ENCODE measurements at regions not wholly inside any gene's neighbourhood (a gene's known extent, or its start where the extent isn't known, plus 50 kb on each side); places are given as distances from the start of the nearest gene placed in this dataset.

DNA sequence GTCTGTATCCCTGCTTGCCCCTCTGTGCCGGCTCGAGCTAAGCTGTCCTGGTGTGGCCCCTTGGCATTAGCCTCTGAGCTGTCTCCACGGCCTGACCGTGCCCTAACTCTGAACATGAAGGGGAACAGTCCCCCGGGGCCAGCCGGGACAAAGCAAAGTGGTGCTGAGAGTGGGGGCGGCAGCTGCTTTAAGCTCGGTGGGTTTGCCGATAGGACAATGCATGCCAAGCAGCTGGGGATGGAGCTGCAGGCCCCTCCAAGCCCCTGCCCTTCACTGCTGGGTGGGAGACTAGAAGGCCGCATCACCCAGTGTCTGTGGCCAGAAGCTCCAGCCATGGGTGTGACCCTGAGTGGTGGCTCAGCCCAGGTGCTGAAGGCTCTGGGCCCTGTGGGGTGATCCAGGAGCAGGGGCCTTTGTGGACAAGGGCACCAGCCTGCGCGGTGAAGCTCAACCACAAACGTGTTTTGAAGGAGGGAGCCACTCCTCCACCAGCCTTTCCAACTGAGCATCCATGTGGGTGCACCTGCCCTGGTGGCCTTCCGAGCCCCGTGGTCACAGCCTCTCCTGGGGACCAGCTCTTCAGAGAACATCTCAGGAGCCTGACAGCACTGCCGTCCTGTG is 242.5 kb downstream of the ERMARD start:
- intact Hi-C loops (cut with DNase I): no loop called here
- ATAC-seq (ENCODE audit: poor library complexity) (no peak), DNase-seq (no peak)

DNA sequence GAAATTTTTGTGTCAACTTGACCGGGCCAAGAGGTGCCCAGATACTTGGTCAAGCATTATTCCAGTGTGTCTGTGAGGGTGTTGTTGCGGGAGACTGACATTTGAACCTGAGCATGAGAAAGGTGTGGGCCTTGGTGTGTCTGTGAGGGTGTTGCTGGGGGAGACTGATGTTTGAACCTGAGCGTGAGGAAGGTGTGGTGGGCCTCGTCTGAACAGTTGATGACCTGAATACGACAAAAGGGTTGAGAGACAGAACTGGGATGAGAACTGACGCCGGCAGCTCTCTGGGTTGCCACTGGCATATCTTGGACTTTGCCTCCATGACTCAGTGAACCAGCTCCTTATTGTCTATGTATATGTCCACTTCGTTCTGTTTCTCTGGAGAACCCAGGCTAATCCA is 240.5 kb downstream of the ERMARD start:
- intact Hi-C loops (cut with DNase I): no loop called here

DNA sequence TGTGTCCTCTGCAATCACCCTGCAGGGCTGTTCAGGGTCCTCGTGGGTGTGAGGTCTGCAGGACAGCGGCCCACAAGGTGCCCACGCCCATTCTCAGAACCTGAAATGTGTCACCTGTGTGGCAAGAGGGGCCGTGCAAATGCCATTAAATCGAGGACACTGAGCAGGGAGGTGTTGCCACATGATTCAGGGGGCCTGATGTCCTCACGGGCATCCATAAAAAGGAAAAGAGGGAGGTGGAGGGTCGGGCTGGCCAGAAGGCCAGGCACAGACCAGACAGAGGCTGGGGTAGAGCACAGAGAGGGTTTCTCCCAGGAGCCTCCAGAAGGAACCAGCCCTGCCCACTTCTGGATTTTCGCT is 239.6 kb downstream of the ERMARD start:
- intact Hi-C loops (cut with DNase I): no loop called here
- ATAC-seq (ENCODE audit: poor library complexity): no peak
- DNase-seq: no peak

More for the DNA sequence above, 240.5 kb downstream of the ERMARD start:
- ATAC-seq (ENCODE audit: poor library complexity) (no peak), DNase-seq (no peak)

DNA sequence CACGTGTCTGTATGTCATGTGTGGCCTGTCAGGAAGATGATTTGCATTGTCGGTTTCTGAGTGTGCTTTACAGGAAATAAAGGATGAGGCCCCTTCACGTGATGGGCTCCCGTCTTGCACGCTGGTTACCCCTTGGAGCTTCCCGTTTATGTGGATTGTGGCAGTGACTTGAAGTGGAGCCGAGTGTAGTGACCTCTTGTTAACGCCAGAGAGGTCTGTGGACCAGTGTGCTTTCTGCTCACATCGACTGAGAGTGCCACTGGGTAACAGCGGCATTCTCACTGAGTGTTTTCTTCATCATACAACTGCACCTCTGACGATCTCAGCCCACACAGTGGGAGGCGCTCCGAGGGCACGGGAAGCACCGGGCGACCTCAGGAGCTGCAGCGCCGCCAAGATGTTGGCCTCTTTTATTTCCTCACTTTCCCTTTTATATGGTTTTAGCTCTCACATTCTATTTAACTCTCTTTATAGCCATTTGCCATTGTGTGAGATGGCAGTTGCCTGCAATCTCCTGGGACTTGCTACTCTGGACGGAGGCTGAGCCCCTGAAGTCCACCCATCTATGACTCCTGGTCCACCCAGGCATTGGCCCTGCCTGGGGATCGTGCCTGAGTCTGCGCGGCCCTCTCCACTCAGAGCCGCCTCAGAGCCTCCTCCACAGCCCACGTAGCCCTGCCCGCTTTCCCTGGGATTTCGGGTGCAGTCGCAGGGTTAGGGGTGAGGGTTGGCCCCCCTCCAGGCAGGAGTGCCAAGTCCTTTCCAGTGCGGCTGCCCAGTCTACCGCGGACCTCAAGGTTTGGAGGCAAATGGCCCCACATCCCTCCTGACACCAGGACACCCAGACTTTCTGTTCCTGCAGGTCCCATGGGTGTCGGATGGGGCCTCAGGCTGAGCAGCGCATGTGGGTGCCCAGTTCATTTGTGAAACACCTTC is 238.9 kb downstream of the ERMARD start:
- DNase-seq (peak; percentile 38), ATAC-seq (ENCODE audit: poor library complexity) (no peak)
- intact Hi-C loops (cut with DNase I): no loop called here

DNA sequence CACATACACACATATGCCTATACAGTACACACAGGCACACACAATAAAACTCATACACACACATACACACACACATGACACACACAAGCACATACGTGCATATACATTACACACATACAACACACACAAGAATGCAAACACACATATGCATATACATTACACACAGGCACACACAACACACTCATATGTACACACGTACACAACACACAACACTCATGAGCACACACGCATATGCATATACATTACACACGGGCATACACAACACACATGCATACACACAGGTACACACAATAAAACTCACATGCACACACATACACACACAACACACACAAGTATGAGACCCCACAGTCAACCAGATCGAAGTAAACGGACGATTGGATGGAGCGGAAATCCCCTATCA is 238.2 kb downstream of the ERMARD start:
- no peak for ATAC-seq (ENCODE audit: poor library complexity)
- intact Hi-C loops (cut with DNase I): no loop called here
- DNase-seq: no peak

DNA sequence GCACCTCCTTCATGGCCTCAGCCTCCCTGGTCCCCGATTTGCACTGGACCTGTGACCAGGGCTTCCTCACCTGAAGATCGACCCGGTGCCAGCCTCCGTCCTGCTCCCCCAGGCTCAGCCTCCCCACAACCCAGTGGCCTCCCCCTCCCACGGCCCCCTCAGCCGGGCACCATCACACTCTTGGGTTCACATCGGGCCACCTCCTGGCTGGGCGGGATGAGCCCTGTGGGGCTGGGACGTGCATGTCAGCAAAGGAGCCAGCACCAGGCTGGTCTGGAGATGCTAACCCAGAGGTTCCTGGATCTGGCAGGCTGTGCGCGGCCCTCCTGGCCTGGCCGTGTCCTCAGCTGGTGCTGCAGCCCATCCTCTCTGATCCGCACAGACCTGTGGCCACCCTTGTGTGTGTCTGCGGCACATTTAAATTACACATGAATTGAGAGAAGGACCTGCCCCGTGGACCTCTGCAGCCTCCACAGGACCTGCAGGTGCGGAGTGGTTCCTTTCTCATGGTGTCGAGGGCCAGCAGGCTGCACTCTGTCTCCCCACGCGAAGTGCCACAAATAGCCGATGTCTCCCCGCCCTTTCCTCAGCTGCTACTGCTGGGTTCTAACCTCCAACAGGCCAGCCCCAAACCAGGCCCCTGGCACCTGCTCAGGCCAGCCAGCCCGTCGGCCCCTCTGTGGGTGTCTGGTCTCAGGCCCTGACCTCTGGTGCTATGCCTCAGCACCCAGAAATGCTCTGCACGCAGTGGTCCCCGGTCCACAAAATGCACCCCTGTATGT is 237.5 kb downstream of the ERMARD start:
- ATAC-seq (ENCODE audit: poor library complexity): no peak
- DNase-seq: peak; percentile 35
- intact Hi-C loops (cut with DNase I): no loop called here

DNA sequence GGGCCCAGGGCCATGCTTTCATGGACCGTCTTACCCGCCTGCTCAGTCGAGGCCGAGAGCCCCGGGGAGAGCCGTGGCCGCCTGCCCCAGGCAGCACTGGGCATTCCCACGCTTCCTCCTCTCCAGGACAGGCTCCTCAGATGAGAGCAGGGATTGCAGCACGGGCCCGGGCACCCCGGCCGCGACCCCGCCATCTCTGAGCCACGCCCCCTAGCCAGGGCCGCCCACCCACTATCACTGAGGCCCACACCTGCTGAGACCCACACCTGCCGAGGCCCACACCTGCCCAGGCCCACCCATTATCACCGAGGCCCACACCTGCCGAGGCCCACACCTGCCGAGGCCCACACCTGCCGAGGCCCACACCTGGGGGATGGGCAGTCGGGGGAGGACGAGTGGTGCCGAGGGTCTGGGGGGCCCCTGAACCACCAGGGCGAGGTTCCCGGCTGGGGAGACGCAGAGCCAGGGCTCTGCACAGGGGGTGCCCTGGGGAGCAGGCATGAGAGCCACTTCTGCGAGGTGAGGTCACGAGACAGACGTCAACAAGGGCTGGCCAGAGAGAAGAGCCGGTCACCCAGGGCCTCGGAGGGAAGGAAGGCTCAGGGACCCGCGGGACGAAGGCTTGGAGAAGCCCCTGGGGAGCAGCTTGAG is 235.6 kb downstream of the ERMARD start:
- intact Hi-C loops (cut with DNase I): no loop called here
- DNase-seq: no peak
- ATAC-seq (ENCODE audit: poor library complexity): no peak

DNA sequence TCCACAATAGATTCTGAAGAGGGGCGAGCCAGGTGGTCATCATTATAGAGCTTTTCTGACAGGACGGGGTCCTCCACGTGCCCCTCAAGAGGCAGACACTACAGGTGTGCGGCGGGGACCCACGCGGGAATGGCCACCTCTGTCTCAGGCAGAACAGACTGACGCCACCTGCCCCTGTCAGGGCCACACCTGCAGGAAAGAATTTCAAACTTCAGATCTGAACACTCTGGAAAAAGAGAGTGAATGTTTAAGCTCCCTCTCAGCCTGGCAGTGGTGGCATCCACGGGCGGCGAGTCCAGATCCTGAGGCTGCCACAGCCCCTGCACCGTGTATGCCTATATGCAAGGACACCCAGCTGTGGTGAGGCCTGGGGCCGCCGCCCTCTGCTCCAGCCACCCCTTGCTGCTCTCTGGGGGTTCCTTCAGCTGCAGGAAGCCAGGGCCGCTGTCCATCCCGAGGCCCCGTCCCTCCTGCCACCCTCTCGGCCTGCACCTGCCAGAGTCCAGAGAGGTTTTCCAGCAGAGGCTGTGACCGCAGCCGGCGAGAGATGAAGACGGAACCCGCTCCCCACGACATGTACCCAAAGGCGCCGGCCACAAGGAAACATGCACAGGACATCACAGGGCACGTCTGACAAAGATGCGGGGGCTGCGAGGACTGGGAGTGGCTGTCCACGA is 234.9 kb downstream of the ERMARD start:
- DNase-seq: no peak
- ATAC-seq (ENCODE audit: poor library complexity): no peak
- intact Hi-C loops (cut with DNase I): no loop called here

DNA sequence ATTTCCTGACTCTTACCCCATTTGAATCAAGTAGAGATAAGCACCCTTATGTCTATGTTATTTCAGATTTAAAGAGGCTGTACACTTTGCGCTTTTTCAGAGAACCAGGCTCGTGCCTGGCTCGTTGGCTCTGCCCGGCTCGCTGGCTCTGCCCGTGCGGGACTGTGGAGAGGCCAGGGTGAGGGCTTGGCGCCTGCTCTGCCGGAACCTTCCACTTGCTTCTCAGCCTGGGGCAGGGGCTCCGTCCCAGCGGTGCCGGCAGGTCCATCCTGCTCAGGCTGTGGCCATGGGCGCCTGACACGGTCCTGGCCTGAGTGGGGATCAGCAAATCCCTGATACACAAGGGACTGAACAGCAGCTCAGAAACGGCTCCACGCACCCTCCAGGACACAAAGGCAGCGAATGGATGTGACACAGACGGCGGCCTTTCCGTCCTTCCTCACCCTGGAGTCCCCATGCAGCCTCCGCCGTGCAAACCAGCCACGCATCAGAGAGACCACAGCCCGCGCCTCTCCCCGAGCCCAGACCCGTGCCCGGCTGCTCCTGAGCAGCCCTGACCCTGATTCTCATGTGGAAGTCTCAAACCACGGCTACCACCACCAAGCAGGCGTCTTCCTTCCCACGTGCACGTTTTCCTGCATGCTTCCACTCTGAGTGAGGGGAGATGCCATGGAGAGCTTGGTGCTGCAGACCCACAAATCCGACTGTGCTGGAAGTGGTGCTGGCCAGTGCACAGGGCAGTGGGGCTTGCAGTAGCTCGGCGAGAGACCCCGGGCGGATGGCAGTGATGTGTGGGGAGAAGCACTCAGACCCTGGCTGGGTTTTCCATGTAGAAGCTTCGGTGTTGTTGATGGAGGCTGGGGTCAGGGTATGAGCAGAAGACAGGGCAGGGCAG is 233.9 kb downstream of the ERMARD start:
- ATAC-seq (ENCODE audit: poor library complexity) (no peak), DNase-seq (peak; percentile 23)

DNA sequence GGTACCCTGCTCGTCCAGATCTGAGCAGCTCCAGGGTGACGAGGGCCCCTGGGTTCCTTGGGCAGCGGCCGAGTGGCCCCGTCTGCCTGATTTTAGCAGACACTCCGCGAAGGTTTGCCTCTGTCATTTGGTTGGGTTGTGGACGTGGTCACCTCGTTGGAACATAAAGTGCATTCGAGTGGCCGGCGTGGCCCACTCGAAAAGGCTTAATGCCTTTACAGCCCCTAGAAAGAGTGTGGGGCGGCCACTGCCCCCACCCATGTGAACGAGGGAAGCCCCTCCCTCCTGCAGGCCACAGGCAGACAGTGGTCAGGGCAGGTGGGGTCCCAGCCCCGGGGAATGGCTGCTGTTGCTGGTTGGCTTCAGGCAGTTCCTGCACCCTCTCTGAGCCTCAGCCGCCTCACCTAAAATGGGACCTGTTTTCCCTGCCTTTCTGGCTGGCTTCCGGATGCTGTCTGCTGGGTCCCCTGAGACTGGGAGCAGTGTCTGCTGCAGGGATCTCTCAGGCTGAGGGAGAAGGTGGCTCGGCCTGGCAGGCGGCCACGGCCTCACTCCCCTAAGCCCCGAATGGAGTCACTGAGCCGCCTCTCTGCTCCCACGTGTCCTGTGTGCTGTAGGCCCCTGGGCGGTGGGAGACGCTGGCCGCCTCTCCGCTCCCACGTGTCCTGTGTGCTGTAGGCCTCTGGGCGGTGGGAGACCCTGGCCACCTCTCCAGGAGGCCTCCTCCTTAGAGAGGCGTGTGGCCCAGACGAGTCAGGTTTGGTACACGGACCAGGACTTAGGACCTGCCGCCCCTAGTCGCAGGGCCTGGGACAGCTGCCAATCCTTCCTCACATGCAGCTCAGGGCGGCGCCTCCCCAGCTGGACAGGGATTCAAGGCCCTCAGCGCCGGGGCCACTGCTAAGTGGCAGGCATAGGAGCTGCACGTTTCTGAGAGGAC is 233.0 kb downstream of the ERMARD start:
- intact Hi-C loops (cut with DNase I): no loop called here

More for the DNA sequence above, 233.9 kb downstream of the ERMARD start:
- intact Hi-C loops (cut with DNase I): no loop called here

DNA sequence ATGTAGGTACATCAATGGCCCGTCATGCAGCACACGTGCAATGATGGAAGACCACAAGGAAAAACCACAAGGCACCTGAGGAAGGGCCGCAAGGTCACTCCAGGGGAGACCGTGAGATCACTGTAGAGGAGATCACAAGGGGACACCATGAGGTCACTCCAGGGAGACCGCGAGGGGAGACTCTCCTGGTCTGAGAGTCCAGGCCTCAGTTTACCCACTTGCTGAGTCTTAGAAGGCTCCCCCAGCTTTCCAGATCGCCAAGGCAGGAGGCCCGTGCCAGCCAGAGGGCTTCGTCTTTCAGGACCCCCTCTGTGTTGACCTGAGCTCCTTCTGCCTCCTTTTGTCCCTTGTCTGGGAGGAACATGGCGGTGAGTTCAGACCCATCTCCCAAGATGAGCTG is 232.2 kb downstream of the ERMARD start:
- no peak for ATAC-seq (ENCODE audit: poor library complexity)
- peak; percentile 24 for DNase-seq
- intact Hi-C loops (cut with DNase I): no loop called here

More for the DNA sequence above, 233.0 kb downstream of the ERMARD start:
- ATAC-seq (ENCODE audit: poor library complexity) (no peak), DNase-seq (peak; percentile 40)

DNA sequence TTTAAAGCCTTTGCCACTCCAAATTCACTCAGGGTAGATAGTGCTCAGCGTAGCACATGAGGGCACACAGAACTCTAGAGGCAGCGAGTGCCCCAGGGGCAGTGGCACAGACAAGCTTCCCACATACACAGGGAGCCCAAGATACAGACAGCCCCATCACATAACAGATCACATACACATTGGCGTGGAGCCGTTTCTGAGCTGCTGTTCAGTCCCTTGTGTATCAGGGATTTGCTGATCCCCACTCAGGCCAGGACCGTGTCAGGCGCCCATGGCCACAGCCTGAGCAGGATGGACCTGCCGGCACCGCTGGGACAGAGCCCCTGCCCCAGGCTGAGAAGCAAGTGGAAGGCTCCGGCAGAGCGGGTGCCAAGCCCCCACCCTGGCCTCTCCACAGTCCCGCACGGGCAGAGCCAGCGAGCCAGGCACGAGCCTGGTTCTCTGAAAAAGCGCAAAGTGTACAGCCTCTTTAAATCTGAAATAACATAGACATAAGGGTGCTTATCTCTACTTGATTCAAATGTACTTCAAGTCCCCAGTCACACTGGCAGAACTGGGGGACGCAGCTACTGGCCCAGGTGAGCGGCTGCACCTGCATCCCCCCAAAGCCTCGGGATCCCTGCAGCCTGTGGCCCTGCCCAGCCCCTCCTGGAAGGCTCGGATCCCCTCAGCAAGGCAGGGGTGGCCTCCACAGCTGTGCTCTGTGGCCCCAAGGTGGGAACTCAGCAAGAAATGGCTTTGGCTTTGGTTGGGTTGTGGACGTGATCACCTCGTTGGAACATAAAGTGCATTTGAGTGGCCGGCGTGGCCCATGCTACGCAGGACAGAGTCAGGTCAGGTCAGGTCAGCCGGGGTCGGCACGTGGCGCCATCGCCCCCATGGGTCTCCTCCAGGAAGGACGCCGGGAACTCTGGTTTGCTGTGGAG is 231.3 kb downstream of the ERMARD start:
- ATAC-seq (ENCODE audit: poor library complexity): no peak
- DNase-seq: no peak
- intact Hi-C loops (cut with DNase I): no loop called here

DNA sequence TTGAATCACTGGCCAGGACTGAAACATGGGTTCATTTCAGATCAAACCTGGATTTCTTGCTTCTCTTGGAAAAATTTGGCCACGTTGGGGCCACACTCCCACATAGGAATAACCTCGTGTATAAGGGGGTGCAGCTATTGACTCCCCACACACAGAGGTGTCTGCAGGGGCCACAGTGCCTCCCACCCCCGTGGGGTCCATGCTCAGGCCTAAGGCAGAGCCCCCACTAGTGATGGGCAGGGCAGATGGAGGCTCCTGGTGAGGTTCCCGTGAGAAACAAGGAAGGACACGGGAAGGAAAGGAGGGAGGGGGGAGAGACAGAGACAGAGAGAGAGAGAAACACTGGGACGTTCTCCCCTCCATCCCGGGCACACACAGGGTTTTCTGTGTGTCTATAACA is 230.5 kb downstream of the ERMARD start:
- intact Hi-C loops (cut with DNase I): no loop called here
- DNase-seq: no peak
- ATAC-seq (ENCODE audit: poor library complexity): no peak

DNA sequence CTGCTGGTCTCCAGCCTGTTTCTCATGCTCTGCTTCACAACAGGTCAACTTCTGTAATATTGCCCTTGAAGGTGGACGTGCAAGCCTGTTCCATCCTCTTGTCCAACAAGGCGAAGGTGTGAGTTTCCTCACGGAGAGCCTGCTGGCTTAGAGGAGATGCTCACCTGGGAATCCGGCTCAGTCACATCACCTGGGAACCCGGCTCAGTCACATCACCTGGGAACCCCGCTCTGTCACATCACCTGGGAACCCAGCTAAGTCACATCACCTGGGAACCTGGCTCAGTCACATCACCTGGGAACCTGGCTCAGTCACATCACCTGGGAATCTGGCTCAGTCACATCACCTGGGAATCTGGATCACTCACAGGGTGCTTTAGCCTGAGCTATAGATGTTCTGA is 230.1 kb downstream of the ERMARD start:
- no peak for DNase-seq
- no peak for ATAC-seq (ENCODE audit: poor library complexity)
- intact Hi-C loops (cut with DNase I): no loop called here

DNA sequence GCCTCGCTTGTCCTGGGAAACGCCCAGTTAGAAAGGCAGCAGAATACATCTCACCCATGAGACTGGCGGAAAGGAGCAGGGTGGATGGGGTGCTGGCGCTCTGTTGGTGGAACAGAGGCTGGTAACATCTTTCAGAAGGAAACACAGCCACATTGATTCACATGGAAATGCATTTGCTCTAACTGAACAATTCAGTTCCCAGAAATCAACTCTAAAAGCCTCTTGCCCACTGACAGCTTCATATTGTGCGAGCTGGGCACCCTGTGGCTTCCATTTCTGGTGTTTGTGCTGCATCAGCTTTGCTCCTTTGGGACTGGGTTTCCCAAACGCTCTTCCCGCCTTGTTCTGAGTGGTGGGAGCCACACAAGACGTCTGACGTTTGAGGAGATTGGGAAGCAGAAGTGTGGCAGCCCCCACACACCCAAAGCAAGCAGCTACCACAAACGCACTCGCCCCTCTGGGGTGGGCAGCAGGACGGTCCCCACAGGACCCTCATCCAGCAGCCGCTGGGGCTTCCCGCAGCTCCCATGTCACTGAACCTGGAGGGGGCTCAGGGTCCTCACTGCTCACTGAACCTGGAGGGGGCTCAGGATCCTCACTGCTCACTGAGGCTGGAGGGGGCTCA is 229.5 kb downstream of the ERMARD start:
- ATAC-seq (ENCODE audit: poor library complexity) (no peak), DNase-seq (no peak)
- intact Hi-C loops (cut with DNase I): no loop called here
